C4-2B (cell line): ENCODE measurements at regions not wholly inside any gene's neighbourhood (a gene's known extent, or its start where the extent isn't known, plus 50 kb on each side); places are given as distances from the start of the nearest gene placed in this dataset.

Experiments used
- ZFX ChIP-seq: fragments of 450-650 bp; IDR thresholded peaks from 2 replicates; pipeline ENCODE4 v1.6.1; 2017
- TF ChIP-seq, protein P1 (sequence below): fragments of 450-650 bp; conservative IDR thresholded peaks from 2 replicates; pipeline ENCODE4 v1.5.1; 2017; ENCODE audit warnings: mild to moderate bottlenecking

DNA sequence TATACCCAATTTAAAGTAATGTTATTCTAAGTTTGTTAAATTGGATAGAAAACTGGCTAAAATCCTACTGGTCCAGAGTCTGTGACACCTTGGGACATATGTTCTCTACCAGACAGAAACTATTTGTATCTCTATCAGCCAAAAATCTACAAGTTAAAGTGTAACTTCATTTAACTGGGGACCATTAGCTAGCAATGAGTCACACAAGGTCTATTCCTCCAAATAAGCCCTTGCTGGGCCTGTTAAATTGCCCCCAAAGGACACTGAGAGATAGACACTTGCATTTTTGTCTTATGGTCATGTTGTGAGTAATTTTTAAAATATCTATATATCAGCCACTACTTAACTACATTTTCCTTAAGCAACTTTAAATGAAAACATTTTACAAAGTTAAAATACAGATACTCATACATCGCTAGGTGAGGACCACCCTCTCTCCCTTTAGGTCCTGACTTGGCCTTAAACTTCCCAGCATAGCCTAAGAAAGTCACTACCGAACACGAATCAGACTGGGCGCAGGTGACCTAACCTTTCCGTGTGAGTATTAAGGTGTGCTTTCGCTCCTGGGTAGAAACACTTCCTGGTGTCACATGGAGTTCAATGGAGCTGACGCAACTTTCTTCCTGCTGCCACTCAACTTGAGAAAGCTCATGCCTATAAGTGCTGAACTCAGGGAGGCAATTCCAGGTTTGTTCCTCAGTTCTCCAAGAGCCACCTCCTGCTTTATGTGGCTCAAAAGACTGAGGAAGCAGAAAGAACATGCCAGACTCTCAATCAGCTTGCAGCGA, 249.1 kb downstream of the DIRAS2 start:
- no peak for TF ChIP-seq ZFX
- TF ChIP-seq, protein P1, sequence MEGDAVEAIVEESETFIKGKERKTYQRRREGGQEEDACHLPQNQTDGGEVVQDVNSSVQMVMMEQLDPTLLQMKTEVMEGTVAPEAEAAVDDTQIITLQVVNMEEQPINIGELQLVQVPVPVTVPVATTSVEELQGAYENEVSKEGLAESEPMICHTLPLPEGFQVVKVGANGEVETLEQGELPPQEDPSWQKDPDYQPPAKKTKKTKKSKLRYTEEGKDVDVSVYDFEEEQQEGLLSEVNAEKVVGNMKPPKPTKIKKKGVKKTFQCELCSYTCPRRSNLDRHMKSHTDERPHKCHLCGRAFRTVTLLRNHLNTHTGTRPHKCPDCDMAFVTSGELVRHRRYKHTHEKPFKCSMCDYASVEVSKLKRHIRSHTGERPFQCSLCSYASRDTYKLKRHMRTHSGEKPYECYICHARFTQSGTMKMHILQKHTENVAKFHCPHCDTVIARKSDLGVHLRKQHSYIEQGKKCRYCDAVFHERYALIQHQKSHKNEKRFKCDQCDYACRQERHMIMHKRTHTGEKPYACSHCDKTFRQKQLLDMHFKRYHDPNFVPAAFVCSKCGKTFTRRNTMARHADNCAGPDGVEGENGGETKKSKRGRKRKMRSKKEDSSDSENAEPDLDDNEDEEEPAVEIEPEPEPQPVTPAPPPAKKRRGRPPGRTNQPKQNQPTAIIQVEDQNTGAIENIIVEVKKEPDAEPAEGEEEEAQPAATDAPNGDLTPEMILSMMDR, result no peak
